ENCODE measurements at regions not wholly inside any gene's neighbourhood (a gene's known extent, or its start where the extent isn't known, plus 50 kb on each side); places are given as distances from the start of the nearest gene placed in this dataset.

GRCh38 chrX:94600077-94600476 lies 926.1 kb downstream of the FAM133A start:
- intact Hi-C loops (cut with DNase I), result no loop called here
- no peak overlapping the region for H3K4me3 ChIP-seq
- no peaks in the 10 kb centered on the region for H3K27me3 ChIP-seq
- H3K4me1 ChIP-seq, result no peaks in the 10 kb centered on the region
- no peaks in the 10 kb centered on the region for H3K9me3 ChIP-seq
- no peak overlapping the region for H3K27ac ChIP-seq
- DNase-seq (ENCODE audit: low spot score in 2 of 2), result no peak
- no peak for TF ChIP-seq CTCF (IDR thresholded peaks at IDR 0.05)
- no peaks in the 10 kb centered on the region for H3K36me3 ChIP-seq

- H3K4me1 ChIP-seq, result no peaks in the 10 kb centered on the region
- H3K27ac ChIP-seq, result no peak overlapping the region
- no peaks in the 10 kb centered on the region for H3K9me3 ChIP-seq
- no peaks in the 10 kb centered on the region for H3K27me3 ChIP-seq
- no peaks in the 10 kb centered on the region for H3K36me3 ChIP-seq
- DNase-seq (ENCODE audit: low spot score in 2 of 2), result no peak
- intact Hi-C loops (cut with DNase I), result no loop called here
- TF ChIP-seq CTCF (IDR thresholded peaks at IDR 0.05), result no peak
- no peak overlapping the region for H3K4me3 ChIP-seq
Measured at GRCh38 chrX:94612140-94612539, 938.1 kb downstream of the FAM133A start.

GRCh38 chrX:94633237-94633636 lies 959.2 kb downstream of the FAM133A start:
- intact Hi-C loops (cut with DNase I), result no loop called here
- TF ChIP-seq CTCF (IDR thresholded peaks at IDR 0.05), result no peak
- H3K4me1 ChIP-seq, result no peaks in the 10 kb centered on the region

GRCh38 chrX:94635003-94635402 lies 961.0 kb downstream of the FAM133A start:
- intact Hi-C loops (cut with DNase I), result no loop called here
- Histone ChIP-seq H3K27me3 (no peaks in the 10 kb centered on the region), H3K36me3 (no peaks in the 10 kb centered on the region), H3K27ac (no peak overlapping the region), H3K9me3 (no peaks in the 10 kb centered on the region), H3K4me1 (no peaks in the 10 kb centered on the region), H3K4me3 (no peak overlapping the region)
- DNase-seq (ENCODE audit: low spot score in 2 of 2), result no peak
- TF ChIP-seq CTCF (IDR thresholded peaks at IDR 0.05), result no peak

More at GRCh38 chrX:94633237-94633636, 959.2 kb downstream of the FAM133A start:
- Histone ChIP-seq H3K4me3 (no peak overlapping the region), H3K27ac (no peak overlapping the region), H3K9me3 (no peaks in the 10 kb centered on the region), H3K27me3 (no peaks in the 10 kb centered on the region), H3K36me3 (no peaks in the 10 kb centered on the region)
- DNase-seq (ENCODE audit: low spot score in 2 of 2), result no peak

- Histone ChIP-seq H3K4me3 (no peak overlapping the region), H3K36me3 (no peaks in the 10 kb centered on the region), H3K27ac (no peak overlapping the region), H3K9me3 (no peaks in the 10 kb centered on the region), H3K4me1 (no peaks in the 10 kb centered on the region), H3K27me3 (no peaks in the 10 kb centered on the region)
- TF ChIP-seq CTCF (IDR thresholded peaks at IDR 0.05), result no peak
- intact Hi-C loops (cut with DNase I), result no loop called here
- no peak for DNase-seq (ENCODE audit: low spot score in 2 of 2)
Measured at GRCh38 chrX:94645726-94646125, 971.7 kb downstream of the FAM133A start.

GRCh38 chrX:94655180-94655579 lies 981.2 kb downstream of the FAM133A start:
- H3K27me3 ChIP-seq, result no peaks in the 10 kb centered on the region
- no peak overlapping the region for H3K4me3 ChIP-seq
- H3K4me1 ChIP-seq, result no peaks in the 10 kb centered on the region
- no peak for TF ChIP-seq CTCF (IDR thresholded peaks at IDR 0.05)
- intact Hi-C loops (cut with DNase I), result no loop called here
- DNase-seq (ENCODE audit: low spot score in 2 of 2), result no peak
- no peaks in the 10 kb centered on the region for H3K9me3 ChIP-seq
- H3K27ac ChIP-seq, result no peak overlapping the region
- H3K36me3 ChIP-seq, result no peaks in the 10 kb centered on the region

Data from ascending aorta (tissue), 2 donors.